Natural killer cell (primary cell): ENCODE measurements at regions not wholly inside any gene's neighbourhood (a gene's known extent, or its start where the extent isn't known, plus 50 kb on each side); places are given as distances from the start of the nearest gene placed in this dataset.
"Not testable (repeated sequence)": the region's sequence is repeated elsewhere in the genome, so short reads cannot be mapped to it uniquely, and the experiment has no call there.

Experiments used
- ATAC-seq, 3 donors: fragments of 150-1000 bp in 2 of 3; fragments of 200-7000 bp in 1 of 3; cut with Tn5 transposase; 1 replicate in 1 of 3; 2 replicates in 2 of 3; pipeline ENCODE4 v1.10.0; 2021; ENCODE audit warnings: mild to moderate bottlenecking in 2 of 3, moderate library complexity in 2 of 3
- DNase-seq, 2 donors: peaks; one replicate each; pipeline versions ENCODE4 v3.0.0 to v3.0.0-alpha.2; 2013 to 2021; ENCODE audit warnings: mixed read lengths in 1 of 2
- H3K27ac ChIP-seq: one replicate; pipeline ENCODE4 v1.5.1; 2013; ENCODE audit warnings: mild to moderate bottlenecking, low read length
- H3K27me3 ChIP-seq: one replicate; pipeline ENCODE4 v1.6.1; 2013; ENCODE audit warnings: low read length; ENCODE audit not compliant: control insufficient read depth, insufficient read depth
- H3K36me3 ChIP-seq: one replicate; pipeline ENCODE4 v1.6.1; 2013; ENCODE audit warnings: low read length; ENCODE audit not compliant: control insufficient read depth, insufficient read depth
- H3K4me1 ChIP-seq: one replicate; pipeline ENCODE4 v1.6.1; 2013; ENCODE audit warnings: low read length; ENCODE audit not compliant: control insufficient read depth, insufficient read depth
- H3K4me3 ChIP-seq: one replicate; pipeline ENCODE4 v1.5.1; 2013; ENCODE audit warnings: low read length
- H3K9me3 ChIP-seq: one replicate; pipeline ENCODE4 v1.6.1; 2013; ENCODE audit warnings: low read length; ENCODE audit not compliant: control insufficient read depth, insufficient read depth
- H3K27ac Mint-ChIP-seq, 2 donors: one replicate each; pipeline ENCODE4 v1.8.0; 2022; ENCODE audit warnings: mild to moderate bottlenecking in 2 of 2, mixed read lengths in 2 of 2, moderate library complexity in 1 of 2
- H3K27me3 Mint-ChIP-seq, 2 donors: one replicate each; pipeline ENCODE4 v1.8.0; 2022; ENCODE audit warnings: low read depth in 2 of 2, mixed read lengths in 2 of 2
- H3K36me3 Mint-ChIP-seq: one replicate; pipeline ENCODE4 v1.8.0; 2022; ENCODE audit warnings: mixed read lengths
- H3K4me1 Mint-ChIP-seq, 2 donors: one replicate each; pipeline ENCODE4 v1.8.0; 2022; ENCODE audit warnings: mixed read lengths in 2 of 2
- H3K4me3 Mint-ChIP-seq: one replicate; pipeline ENCODE4 v1.8.0; 2022; ENCODE audit warnings: mild to moderate bottlenecking, moderate library complexity, mixed read lengths
- H3K9me3 Mint-ChIP-seq, 2 donors: one replicate each; pipeline ENCODE4 v1.8.0; 2022; ENCODE audit warnings: mixed read lengths in 2 of 2
- WGBS: methylation state at CpG from one replicate; pipeline ENCODE4 v1.1.7; 2013; ENCODE audit warnings: missing lambda C conversion rate; ENCODE audit not compliant: insufficient coverage; 5-methylcytosine and 5-hydroxymethylcytosine counted together
- intact Hi-C: fragments of 100-400 bp; cut with micrococcal nuclease; formaldehyde crosslinking; loops from one replicate; pipeline ENCODE4 v1.14.2; 2022
- TF ChIP-seq, protein P1 (sequence below): fragments of 200-600 bp; IDR thresholded peaks from one replicate; pipeline ENCODE4 v1.8.0; 2022; ENCODE audit warnings: antibody characterized with exemption

DNA sequence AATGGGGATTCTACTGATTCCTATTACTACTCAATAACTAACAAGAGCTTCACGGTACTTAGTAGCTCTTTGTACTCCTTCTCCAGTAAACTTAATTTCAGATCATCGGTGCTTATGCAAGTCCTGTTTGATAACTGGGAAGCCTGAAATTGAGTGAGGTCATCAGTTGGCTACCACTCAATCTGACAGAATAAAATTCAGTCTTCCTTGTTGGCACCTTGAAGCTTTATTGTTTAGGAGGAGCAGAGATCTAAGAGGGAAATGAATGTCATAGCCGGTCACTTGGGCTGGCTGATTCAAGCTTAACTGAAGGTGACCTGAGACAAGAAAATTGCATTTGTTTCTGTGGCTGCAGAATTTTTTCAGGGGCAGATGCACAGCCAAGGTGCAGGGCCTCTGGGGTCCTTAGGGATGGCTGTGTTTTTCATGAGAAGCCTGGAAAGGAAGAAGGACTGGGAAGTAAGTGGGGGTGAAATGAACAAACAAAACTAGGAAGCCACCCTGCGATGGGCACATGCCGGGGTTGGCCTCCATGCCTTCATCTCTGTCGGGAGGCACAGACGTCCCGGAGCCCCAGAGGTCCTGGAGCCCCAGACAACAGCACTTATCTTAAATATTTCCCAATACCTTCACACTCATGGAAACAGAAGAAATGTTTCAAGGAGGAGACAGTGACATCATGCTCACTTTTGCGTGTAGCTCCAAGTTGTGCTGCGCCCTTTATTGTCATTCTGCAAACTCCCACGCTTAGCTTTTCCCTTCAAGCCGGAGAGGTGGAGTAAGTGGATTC is 85.0 kb upstream of the KIF5B start:
- no peak overlapping the region for H3K27ac ChIP-seq
- H3K36me3 ChIP-seq = no peaks in the 10 kb centered on the region
- no peaks in the 10 kb centered on the region for H3K9me3 ChIP-seq
- H3K27me3 ChIP-seq = no peaks in the 10 kb centered on the region
- no peaks in the 10 kb centered on the region for H3K27me3 Mint-ChIP-seq
- intact Hi-C loops = no loop called here
- 95% methylated on average over 11 of the region's 12 CpGs for WGBS
- H3K4me1 ChIP-seq = no peaks in the 10 kb centered on the region
- H3K27ac Mint-ChIP-seq = no peak overlapping the region
- no peaks in the 10 kb centered on the region for H3K4me1 Mint-ChIP-seq
- no peaks in the 10 kb centered on the region for H3K9me3 Mint-ChIP-seq
- no peaks in the 10 kb centered on the region for H3K36me3 Mint-ChIP-seq
- TF ChIP-seq, protein P1, sequence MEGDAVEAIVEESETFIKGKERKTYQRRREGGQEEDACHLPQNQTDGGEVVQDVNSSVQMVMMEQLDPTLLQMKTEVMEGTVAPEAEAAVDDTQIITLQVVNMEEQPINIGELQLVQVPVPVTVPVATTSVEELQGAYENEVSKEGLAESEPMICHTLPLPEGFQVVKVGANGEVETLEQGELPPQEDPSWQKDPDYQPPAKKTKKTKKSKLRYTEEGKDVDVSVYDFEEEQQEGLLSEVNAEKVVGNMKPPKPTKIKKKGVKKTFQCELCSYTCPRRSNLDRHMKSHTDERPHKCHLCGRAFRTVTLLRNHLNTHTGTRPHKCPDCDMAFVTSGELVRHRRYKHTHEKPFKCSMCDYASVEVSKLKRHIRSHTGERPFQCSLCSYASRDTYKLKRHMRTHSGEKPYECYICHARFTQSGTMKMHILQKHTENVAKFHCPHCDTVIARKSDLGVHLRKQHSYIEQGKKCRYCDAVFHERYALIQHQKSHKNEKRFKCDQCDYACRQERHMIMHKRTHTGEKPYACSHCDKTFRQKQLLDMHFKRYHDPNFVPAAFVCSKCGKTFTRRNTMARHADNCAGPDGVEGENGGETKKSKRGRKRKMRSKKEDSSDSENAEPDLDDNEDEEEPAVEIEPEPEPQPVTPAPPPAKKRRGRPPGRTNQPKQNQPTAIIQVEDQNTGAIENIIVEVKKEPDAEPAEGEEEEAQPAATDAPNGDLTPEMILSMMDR = no peak
- DNase-seq = no peak
- no peak overlapping the region for H3K4me3 Mint-ChIP-seq
- no peak overlapping the region for H3K4me3 ChIP-seq
- ATAC-seq = no peak

DNA sequence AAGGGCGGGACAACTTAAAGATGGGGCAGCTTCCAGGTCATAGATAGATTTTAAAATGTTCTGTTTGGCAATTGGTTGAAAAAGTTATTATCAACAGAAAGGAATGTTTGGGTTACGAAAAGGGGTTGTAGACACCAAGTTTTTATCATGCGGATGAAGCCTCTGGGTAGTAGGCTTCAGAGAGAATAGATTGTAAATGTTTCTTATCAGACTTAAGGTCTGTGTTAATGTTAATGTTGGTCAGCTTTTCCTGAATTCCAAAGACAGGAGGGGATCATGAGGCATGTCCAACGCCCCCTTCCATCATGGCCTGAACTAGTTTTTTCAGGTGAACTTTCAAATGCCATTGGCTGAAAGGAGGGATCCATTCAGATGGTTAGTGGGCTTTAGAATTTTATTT is 84.2 kb upstream of the KIF5B start:
- no peaks in the 10 kb centered on the region for H3K27me3 ChIP-seq
- H3K27ac Mint-ChIP-seq = no peak overlapping the region
- no peaks in the 10 kb centered on the region for H3K27me3 Mint-ChIP-seq
- no peaks in the 10 kb centered on the region for H3K4me1 ChIP-seq
- no peak overlapping the region for H3K27ac ChIP-seq
- no peaks in the 10 kb centered on the region for H3K9me3 Mint-ChIP-seq
- TF ChIP-seq, protein P1 = no peak
- 96% methylated on average over 4 of the region's 4 CpGs for WGBS
- ATAC-seq (no peak), DNase-seq (no peak)
- H3K36me3 ChIP-seq = no peaks in the 10 kb centered on the region
- H3K36me3 Mint-ChIP-seq = no peaks in the 10 kb centered on the region
- H3K4me1 Mint-ChIP-seq = no peaks in the 10 kb centered on the region
- H3K4me3 ChIP-seq = no peak overlapping the region
- H3K9me3 ChIP-seq = no peaks in the 10 kb centered on the region
- intact Hi-C loops = no loop called here
- no peak overlapping the region for H3K4me3 Mint-ChIP-seq

DNA sequence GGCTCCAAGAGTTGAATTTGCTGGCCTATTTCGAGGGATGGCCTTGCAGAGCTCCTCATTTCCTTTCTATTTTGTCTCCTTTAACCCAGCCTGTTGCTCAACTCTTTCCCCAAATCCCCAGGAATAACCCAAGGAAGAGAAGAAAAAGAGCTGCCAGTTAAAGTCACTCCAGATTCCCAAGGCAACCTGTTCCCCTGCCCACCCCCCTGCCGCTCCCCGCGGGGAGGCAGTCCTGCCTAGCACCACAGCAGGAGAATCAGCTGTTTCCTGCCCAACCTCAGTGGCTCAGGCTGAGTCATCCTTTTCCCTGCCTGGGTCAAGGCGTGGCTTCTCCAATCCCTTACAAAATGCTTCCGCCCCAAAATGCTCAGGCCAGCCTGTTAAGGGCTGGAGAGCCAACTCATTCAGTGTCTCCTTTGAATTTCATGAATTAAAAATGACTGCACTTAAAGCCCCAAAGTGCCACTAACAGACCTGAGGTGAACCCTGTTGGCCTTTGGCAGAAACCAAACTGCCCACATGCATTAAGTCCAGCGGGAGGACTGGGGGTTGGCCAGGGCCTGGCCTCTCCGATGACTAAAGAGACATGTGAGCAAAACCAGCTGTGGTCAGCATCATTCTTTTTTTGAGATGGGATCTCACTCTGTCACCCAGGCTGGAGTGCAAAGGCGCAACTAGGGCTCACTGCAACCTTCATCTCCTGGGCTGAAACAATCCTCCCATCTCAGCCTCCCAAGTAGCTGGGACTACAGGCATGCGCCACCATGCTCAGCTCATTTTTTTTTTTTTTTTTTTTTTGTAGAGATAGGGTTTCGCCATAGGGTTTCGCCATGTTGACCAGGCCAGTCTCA is 83.2 kb upstream of the KIF5B start:
- ATAC-seq = peak in 1 of 3 donors; percentile 43

DNA sequence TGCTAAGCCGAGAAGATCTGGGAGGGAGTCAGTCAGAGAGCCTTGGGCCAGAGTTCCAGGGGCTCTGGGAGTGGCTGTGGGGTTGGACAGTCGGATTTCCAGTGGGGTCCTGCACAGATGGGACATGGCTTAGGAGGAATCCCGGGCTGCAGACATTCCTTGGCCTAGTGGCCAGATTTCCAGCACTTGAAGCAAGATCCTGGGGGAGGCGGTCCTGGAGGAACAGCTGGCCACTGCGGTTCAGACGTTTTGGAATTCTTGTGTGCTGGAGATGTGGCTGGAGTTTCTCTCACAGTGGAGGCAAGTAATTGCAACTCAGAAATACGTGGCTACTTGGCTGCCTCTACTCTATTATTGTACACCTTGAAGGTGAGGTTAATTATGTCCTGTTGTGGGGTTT is 80.7 kb upstream of the KIF5B start:
- ATAC-seq, H3K4me3 ChIP-seq, H3K27ac Mint-ChIP-seq, H3K4me1 Mint-ChIP-seq, H3K36me3 ChIP-seq, H3K27ac ChIP-seq, H3K4me1 ChIP-seq, H3K27me3 ChIP-seq, H3K9me3 ChIP-seq, H3K4me3 Mint-ChIP-seq, DNase-seq, H3K9me3 Mint-ChIP-seq, intact Hi-C loops, H3K36me3 Mint-ChIP-seq, H3K27me3 Mint-ChIP-seq: not testable (repeated sequence)
- 78% methylated on average over 7 of the region's 7 CpGs for WGBS

More for the DNA sequence above, 83.2 kb upstream of the KIF5B start:
- no peak overlapping the region for H3K4me3 Mint-ChIP-seq
- no peak overlapping the region for H3K27ac ChIP-seq
- DNase-seq = no peak
- H3K9me3 ChIP-seq = no peaks in the 10 kb centered on the region
- TF ChIP-seq, protein P1 = no peak
- H3K27me3 Mint-ChIP-seq = no peaks in the 10 kb centered on the region
- intact Hi-C loops = no loop called here
- H3K36me3 Mint-ChIP-seq = no peaks in the 10 kb centered on the region
- no peak overlapping the region for H3K27ac Mint-ChIP-seq
- H3K9me3 Mint-ChIP-seq = no peaks in the 10 kb centered on the region
- no peaks in the 10 kb centered on the region for H3K27me3 ChIP-seq
- no peak overlapping the region for H3K4me3 ChIP-seq
- H3K4me1 ChIP-seq = no peaks in the 10 kb centered on the region
- no peaks in the 10 kb centered on the region for H3K4me1 Mint-ChIP-seq
- WGBS = 35% methylated on average over 9 of the region's 12 CpGs
- no peaks in the 10 kb centered on the region for H3K36me3 ChIP-seq

DNA sequence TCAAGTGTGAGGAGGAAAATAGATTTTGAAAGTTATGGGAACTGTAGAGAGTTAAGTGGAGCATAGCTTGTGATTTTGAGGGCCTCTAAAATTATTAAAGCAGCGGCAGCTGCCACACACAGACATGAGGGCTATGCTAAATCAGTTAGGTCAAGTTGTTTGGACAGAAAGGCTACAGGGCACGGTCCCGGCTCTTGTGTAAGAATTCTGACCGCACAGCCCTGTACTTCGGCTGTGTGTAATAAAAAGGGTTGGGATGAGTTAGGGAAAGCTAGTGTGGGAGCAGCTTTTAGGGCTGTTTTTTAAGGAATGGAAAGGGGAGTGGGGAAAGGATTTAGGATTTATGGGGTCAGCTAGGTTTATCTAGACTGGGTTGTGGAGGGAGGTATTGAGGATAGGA is 79.6 kb upstream of the KIF5B start:
- ATAC-seq, H3K9me3 ChIP-seq, H3K4me1 ChIP-seq, intact Hi-C loops, H3K4me3 Mint-ChIP-seq, H3K36me3 Mint-ChIP-seq, H3K27ac ChIP-seq, DNase-seq, H3K4me3 ChIP-seq, H3K27ac Mint-ChIP-seq, H3K4me1 Mint-ChIP-seq, H3K27me3 ChIP-seq, H3K9me3 Mint-ChIP-seq, H3K36me3 ChIP-seq, H3K27me3 Mint-ChIP-seq: not testable (repeated sequence)
- 92% methylated on average over 5 of the region's 5 CpGs for WGBS
